ENCODE measurements at regions not wholly inside any gene's neighbourhood (a gene's known extent, or its start where the extent isn't known, plus 50 kb on each side); places are given as distances from the start of the nearest gene placed in this dataset.

- TF ChIP-seq CTCF (IDR thresholded peaks at IDR 0.05), result no peak
- no peak for TF ChIP-seq POLR2A (IDR thresholded peaks at IDR 0.05)
- H3K27me3 ChIP-seq, result no peaks in the 10 kb centered on the region
- no peaks in the 10 kb centered on the region for H3K4me1 ChIP-seq
- H3K36me3 ChIP-seq, result no peaks in the 10 kb centered on the region
- H3K4me3 ChIP-seq, result no peak overlapping the region
- intact Hi-C loops (cut with DNase I), result no loop called here
- 44% methylated on average over 1 of the region's 1 CpG for WGBS (ENCODE audit: insufficient coverage, low coverage, low lambda C conversion rate, missing lambda C conversion rate)
- H3K27ac ChIP-seq, result no peak overlapping the region
- H3K9me3 ChIP-seq, result no peaks in the 10 kb centered on the region
- ATAC-seq (no peak), DNase-seq (no peak)
These were observed 112.7 kb downstream of the OAT start for GRCh38 chr10:124305984-124306383.

- H3K4me1 ChIP-seq, result no peaks in the 10 kb centered on the region
- H3K27ac ChIP-seq, result no peak overlapping the region
- no peaks in the 10 kb centered on the region for H3K36me3 ChIP-seq
- DNase-seq (no peak), ATAC-seq (no peak)
- WGBS (ENCODE audit: insufficient coverage, low coverage, low lambda C conversion rate, missing lambda C conversion rate), result 38% methylated on average over 3 of the region's 3 CpGs
- no peaks in the 10 kb centered on the region for H3K9me3 ChIP-seq
- no peak overlapping the region for H3K4me3 ChIP-seq
- intact Hi-C loops (cut with DNase I), result no loop called here
- no peaks in the 10 kb centered on the region for H3K27me3 ChIP-seq
- no peak for TF ChIP-seq POLR2A (IDR thresholded peaks at IDR 0.05)
- TF ChIP-seq CTCF (IDR thresholded peaks at IDR 0.05), result no peak
These were observed 113.6 kb downstream of the OAT start for GRCh38 chr10:124305131-124305530.

- TF ChIP-seq POLR2A (IDR thresholded peaks at IDR 0.05) (no peak), CTCF (IDR thresholded peaks at IDR 0.05) (no peak)
- H3K4me3 ChIP-seq, result no peak overlapping the region
- no peak for ATAC-seq
- 92% methylated on average over 2 of the region's 6 CpGs for WGBS (ENCODE audit: insufficient coverage, low coverage, low lambda C conversion rate, missing lambda C conversion rate)
- H3K27me3 ChIP-seq, result no peaks in the 10 kb centered on the region
- H3K36me3 ChIP-seq, result no peaks in the 10 kb centered on the region
- no peaks in the 10 kb centered on the region for H3K9me3 ChIP-seq
- H3K4me1 ChIP-seq, result no peaks in the 10 kb centered on the region
- DNase-seq, result peak in 1 of 3 donors; percentile 23
- no peak overlapping the region for H3K27ac ChIP-seq
- intact Hi-C loops (cut with DNase I), result no loop called here
These were observed 114.9 kb downstream of the OAT start for GRCh38 chr10:124303662-124304418.

- peak in 1 of 3 donors; percentile 23 for DNase-seq
- Histone ChIP-seq H3K4me1 (no peaks in the 10 kb centered on the region), H3K27ac (no peak overlapping the region), H3K36me3 (no peaks in the 10 kb centered on the region), H3K27me3 (no peaks in the 10 kb centered on the region), H3K9me3 (no peaks in the 10 kb centered on the region), H3K4me3 (no peak overlapping the region)
- TF ChIP-seq POLR2A (IDR thresholded peaks at IDR 0.05) (no peak), CTCF (IDR thresholded peaks at IDR 0.05) (no peak)
- 47% methylated on average over 4 of the region's 8 CpGs for WGBS (ENCODE audit: insufficient coverage, low coverage, low lambda C conversion rate, missing lambda C conversion rate)
- no peak for ATAC-seq
- intact Hi-C loops (cut with DNase I), result no loop called here
These were observed 115.7 kb downstream of the OAT start for GRCh38 chr10:124302951-124303505.
